HEK293 (cell line): ENCODE measurements at regions not wholly inside any gene's neighbourhood (a gene's known extent, or its start where the extent isn't known, plus 50 kb on each side); places are given as distances from the start of the nearest gene placed in this dataset.

ENCODE experiments used
- KLF9 ChIP-seq: fragments of 450-650 bp; formaldehyde crosslinking; IDR thresholded peaks from 2 replicates; pipeline ENCODE4 v1.5.1; 2016; ENCODE audit warnings: missing biosample characterization, missing genetic modification characterization, low read depth
- SETDB1 ChIP-seq: IDR thresholded peaks from one replicate; pipeline ENCODE4 v1.6.1; 2017; ENCODE audit warnings: mild to moderate bottlenecking, low read length, moderate library complexity, mixed read lengths; ENCODE audit not compliant: insufficient read length
- YY1 ChIP-seq: fragments of 450-650 bp; formaldehyde crosslinking; IDR thresholded peaks from 2 replicates; pipeline ENCODE4 v1.5.1; 2018; ENCODE audit warnings: missing biosample characterization, missing genetic modification characterization
- ZBTB48 ChIP-seq: fragments of 450-650 bp; formaldehyde crosslinking; IDR thresholded peaks from 2 replicates; pipeline ENCODE4 v1.5.1; 2016; ENCODE audit warnings: missing biosample characterization, missing genetic modification characterization
- ZNF140 ChIP-seq: fragments of 450-650 bp; formaldehyde crosslinking; IDR thresholded peaks from 2 replicates; pipeline ENCODE4 v1.5.1; 2016; ENCODE audit warnings: missing biosample characterization, missing genetic modification characterization
- ZNF350 ChIP-seq: fragments of 450-650 bp; formaldehyde crosslinking; IDR thresholded peaks from 2 replicates; pipeline ENCODE4 v1.5.0; 2017; ENCODE audit warnings: missing biosample characterization, mild to moderate bottlenecking, missing genetic modification characterization
- ZNF626 ChIP-seq: fragments of 450-650 bp; sonication (Bioruptor Pico); formaldehyde crosslinking; IDR thresholded peaks from 2 replicates; pipeline ENCODE4 v1.5.1; 2018; ENCODE audit warnings: missing biosample characterization, missing genetic modification characterization, inconsistent platforms
- ZNF629 ChIP-seq: fragments of 450-650 bp; formaldehyde crosslinking; IDR thresholded peaks from 2 replicates; pipeline ENCODE4 v1.5.1; 2017; ENCODE audit warnings: missing biosample characterization, missing genetic modification characterization
- ZNF670 ChIP-seq: fragments of 450-650 bp; formaldehyde crosslinking; IDR thresholded peaks from 2 replicates; pipeline ENCODE4 v1.5.1; 2016; ENCODE audit warnings: missing biosample characterization, missing genetic modification characterization, low read depth
- TF ChIP-seq, protein P1 (sequence below): fragments of 450-650 bp; formaldehyde crosslinking; IDR thresholded peaks from 2 replicates; pipeline ENCODE4 v1.5.1; 2016; ENCODE audit warnings: missing biosample characterization, missing genetic modification characterization
- TF ChIP-seq, protein P2 (sequence below): fragments of 450-650 bp; formaldehyde crosslinking; IDR thresholded peaks from 2 replicates; pipeline ENCODE4 v1.5.1; 2016; ENCODE audit warnings: missing biosample characterization, missing genetic modification characterization
- TF ChIP-seq, protein P3 (sequence below): fragments of 450-650 bp; formaldehyde crosslinking; IDR thresholded peaks from 2 replicates; pipeline ENCODE4 v1.5.1; 2016; ENCODE audit warnings: missing biosample characterization, missing genetic modification characterization
- TF ChIP-seq, protein P4 (sequence below): fragments of 450-650 bp; formaldehyde crosslinking; conservative IDR thresholded peaks from 2 replicates; pipeline ENCODE4 v1.5.1; 2016; ENCODE audit warnings: low read depth, missing biosample characterization, missing genetic modification characterization
- TF ChIP-seq, protein P5 (sequence below): fragments of 450-650 bp; formaldehyde crosslinking; IDR thresholded peaks from 2 replicates; pipeline ENCODE4 v1.5.1; 2016; ENCODE audit warnings: missing biosample characterization, missing genetic modification characterization, low read depth

DNA sequence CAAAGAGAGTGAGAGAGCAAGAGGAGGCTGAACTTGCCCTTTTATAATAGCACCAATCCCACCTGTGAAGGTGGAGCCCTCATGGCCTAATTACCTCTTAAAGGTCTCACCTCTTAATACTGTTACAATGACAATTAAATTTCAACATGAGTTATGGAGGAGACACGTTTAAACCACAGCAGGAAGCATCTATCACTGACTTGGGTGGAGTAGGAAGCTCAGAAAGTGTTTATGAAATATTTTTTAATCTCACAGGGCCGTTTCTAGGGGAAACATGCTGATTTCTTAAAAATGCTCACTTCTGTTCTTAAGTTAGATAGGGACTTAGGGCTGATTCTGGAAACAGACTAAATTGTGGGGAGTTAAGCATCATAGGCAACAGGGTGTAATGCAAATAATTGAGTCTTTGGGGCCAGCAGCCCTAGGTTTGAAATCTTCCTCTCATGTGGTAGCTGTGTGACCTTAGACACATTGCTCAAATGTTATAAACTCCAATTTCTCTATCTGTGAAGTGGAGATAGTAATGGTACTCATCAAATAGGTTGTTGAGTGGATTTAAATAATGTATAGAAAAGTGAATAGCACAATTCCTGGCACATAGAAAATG is 133.3 kb upstream of the KLHL25 start:
- TF ChIP-seq KLF9 (tag by site-specific recombination) (no peak), YY1 (tag by site-specific recombination) (no peak), ZNF140 (no peak), ZNF629 (tag by site-specific recombination) (no peak), ZNF626 (tag by site-specific recombination) (no peak), ZNF670 (tag by site-specific recombination) (no peak), SETDB1 (no peak), ZBTB48 (tag by site-specific recombination) (no peak), ZNF350 (tag by site-specific recombination) (no peak)
- TF ChIP-seq, protein P1, sequence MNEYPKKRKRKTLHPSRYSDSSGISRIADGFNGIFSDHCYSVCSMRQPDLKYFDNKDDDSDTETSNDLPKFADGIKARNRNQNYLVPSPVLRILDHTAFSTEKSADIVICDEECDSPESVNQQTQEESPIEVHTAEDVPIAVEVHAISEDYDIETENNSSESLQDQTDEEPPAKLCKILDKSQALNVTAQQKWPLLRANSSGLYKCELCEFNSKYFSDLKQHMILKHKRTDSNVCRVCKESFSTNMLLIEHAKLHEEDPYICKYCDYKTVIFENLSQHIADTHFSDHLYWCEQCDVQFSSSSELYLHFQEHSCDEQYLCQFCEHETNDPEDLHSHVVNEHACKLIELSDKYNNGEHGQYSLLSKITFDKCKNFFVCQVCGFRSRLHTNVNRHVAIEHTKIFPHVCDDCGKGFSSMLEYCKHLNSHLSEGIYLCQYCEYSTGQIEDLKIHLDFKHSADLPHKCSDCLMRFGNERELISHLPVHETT (tag by site-specific recombination) = no peak
- TF ChIP-seq, protein P2, sequence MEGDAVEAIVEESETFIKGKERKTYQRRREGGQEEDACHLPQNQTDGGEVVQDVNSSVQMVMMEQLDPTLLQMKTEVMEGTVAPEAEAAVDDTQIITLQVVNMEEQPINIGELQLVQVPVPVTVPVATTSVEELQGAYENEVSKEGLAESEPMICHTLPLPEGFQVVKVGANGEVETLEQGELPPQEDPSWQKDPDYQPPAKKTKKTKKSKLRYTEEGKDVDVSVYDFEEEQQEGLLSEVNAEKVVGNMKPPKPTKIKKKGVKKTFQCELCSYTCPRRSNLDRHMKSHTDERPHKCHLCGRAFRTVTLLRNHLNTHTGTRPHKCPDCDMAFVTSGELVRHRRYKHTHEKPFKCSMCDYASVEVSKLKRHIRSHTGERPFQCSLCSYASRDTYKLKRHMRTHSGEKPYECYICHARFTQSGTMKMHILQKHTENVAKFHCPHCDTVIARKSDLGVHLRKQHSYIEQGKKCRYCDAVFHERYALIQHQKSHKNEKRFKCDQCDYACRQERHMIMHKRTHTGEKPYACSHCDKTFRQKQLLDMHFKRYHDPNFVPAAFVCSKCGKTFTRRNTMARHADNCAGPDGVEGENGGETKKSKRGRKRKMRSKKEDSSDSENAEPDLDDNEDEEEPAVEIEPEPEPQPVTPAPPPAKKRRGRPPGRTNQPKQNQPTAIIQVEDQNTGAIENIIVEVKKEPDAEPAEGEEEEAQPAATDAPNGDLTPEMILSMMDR (tag by site-specific recombination) = no peak
- TF ChIP-seq, protein P3, sequence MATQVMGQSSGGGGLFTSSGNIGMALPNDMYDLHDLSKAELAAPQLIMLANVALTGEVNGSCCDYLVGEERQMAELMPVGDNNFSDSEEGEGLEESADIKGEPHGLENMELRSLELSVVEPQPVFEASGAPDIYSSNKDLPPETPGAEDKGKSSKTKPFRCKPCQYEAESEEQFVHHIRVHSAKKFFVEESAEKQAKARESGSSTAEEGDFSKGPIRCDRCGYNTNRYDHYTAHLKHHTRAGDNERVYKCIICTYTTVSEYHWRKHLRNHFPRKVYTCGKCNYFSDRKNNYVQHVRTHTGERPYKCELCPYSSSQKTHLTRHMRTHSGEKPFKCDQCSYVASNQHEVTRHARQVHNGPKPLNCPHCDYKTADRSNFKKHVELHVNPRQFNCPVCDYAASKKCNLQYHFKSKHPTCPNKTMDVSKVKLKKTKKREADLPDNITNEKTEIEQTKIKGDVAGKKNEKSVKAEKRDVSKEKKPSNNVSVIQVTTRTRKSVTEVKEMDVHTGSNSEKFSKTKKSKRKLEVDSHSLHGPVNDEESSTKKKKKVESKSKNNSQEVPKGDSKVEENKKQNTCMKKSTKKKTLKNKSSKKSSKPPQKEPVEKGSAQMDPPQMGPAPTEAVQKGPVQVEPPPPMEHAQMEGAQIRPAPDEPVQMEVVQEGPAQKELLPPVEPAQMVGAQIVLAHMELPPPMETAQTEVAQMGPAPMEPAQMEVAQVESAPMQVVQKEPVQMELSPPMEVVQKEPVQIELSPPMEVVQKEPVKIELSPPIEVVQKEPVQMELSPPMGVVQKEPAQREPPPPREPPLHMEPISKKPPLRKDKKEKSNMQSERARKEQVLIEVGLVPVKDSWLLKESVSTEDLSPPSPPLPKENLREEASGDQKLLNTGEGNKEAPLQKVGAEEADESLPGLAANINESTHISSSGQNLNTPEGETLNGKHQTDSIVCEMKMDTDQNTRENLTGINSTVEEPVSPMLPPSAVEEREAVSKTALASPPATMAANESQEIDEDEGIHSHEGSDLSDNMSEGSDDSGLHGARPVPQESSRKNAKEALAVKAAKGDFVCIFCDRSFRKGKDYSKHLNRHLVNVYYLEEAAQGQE (tag by site-specific recombination) = no peak
- TF ChIP-seq, protein P4, sequence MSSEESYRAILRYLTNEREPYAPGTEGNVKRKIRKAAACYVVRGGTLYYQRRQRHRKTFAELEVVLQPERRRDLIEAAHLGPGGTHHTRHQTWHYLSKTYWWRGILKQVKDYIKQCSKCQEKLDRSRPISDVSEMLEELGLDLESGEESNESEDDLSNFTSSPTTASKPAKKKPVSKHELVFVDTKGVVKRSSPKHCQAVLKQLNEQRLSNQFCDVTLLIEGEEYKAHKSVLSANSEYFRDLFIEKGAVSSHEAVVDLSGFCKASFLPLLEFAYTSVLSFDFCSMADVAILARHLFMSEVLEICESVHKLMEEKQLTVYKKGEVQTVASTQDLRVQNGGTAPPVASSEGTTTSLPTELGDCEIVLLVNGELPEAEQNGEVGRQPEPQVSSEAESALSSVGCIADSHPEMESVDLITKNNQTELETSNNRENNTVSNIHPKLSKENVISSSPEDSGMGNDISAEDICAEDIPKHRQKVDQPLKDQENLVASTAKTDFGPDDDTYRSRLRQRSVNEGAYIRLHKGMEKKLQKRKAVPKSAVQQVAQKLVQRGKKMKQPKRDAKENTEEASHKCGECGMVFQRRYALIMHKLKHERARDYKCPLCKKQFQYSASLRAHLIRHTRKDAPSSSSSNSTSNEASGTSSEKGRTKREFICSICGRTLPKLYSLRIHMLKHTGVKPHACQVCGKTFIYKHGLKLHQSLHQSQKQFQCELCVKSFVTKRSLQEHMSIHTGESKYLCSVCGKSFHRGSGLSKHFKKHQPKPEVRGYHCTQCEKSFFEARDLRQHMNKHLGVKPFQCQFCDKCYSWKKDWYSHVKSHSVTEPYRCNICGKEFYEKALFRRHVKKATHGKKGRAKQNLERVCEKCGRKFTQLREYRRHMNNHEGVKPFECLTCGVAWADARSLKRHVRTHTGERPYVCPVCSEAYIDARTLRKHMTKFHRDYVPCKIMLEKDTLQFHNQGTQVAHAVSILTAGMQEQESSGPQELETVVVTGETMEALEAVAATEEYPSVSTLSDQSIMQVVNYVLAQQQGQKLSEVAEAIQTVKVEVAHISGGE = no peak
- TF ChIP-seq, protein P5, sequence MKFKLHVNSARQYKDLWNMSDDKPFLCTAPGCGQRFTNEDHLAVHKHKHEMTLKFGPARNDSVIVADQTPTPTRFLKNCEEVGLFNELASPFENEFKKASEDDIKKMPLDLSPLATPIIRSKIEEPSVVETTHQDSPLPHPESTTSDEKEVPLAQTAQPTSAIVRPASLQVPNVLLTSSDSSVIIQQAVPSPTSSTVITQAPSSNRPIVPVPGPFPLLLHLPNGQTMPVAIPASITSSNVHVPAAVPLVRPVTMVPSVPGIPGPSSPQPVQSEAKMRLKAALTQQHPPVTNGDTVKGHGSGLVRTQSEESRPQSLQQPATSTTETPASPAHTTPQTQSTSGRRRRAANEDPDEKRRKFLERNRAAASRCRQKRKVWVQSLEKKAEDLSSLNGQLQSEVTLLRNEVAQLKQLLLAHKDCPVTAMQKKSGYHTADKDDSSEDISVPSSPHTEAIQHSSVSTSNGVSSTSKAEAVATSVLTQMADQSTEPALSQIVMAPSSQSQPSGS (tag by site-specific recombination) = no peak
